ENCODE measurements at regions not wholly inside any gene's neighbourhood (a gene's known extent, or its start where the extent isn't known, plus 50 kb on each side); places are given as distances from the start of the nearest gene placed in this dataset.

- no peak for DNase-seq
These were observed 521.1 kb upstream of the NECTIN3 start for GRCh38 chr3:110550511-110550910.

- DNase-seq, result peak; percentile 25
These were observed 509.0 kb upstream of the NECTIN3 start for GRCh38 chr3:110562621-110563020.

- DNase-seq, result no peak
These were observed 506.9 kb upstream of the NECTIN3 start for GRCh38 chr3:110564674-110565073.

GRCh38 chr3:110567029-110567428, 504.6 kb upstream of the NECTIN3 start:
- no peak for DNase-seq

- peak; percentile 88 for DNase-seq
These were observed 503.4 kb upstream of the NECTIN3 start for GRCh38 chr3:110568246-110568645.

GRCh38 chr3:110569073-110569472, 502.5 kb upstream of the NECTIN3 start:
- DNase-seq, result no peak

GRCh38 chr3:110575702-110576101, 495.9 kb upstream of the NECTIN3 start:
- no peak for DNase-seq

GRCh38 chr3:110576960-110577359, 494.7 kb upstream of the NECTIN3 start:
- DNase-seq, result peak; percentile 94

- peak; percentile 56 for DNase-seq
These were observed 493.8 kb upstream of the NECTIN3 start for GRCh38 chr3:110577854-110578253.

- DNase-seq, result peak; percentile 80
These were observed 491.6 kb upstream of the NECTIN3 start for GRCh38 chr3:110579840-110580550.

GRCh38 chr3:110583373-110583935, 488.2 kb upstream of the NECTIN3 start:
- peak; percentile 32 for DNase-seq

GRCh38 chr3:110588906-110589305, 482.7 kb upstream of the NECTIN3 start:
- DNase-seq, result no peak

GRCh38 chr3:110589341-110589740, 482.3 kb upstream of the NECTIN3 start:
- DNase-seq, result peak; percentile 71

GRCh38 chr3:110593749-110594148, 477.9 kb upstream of the NECTIN3 start:
- DNase-seq, result no peak

- peak; percentile 85 for DNase-seq
These were observed 472.6 kb upstream of the NECTIN3 start for GRCh38 chr3:110598847-110599490.

- DNase-seq, result peak; percentile 74
These were observed 463.1 kb upstream of the NECTIN3 start for GRCh38 chr3:110608566-110608965.

- DNase-seq, result no peak
These were observed 459.6 kb upstream of the NECTIN3 start for GRCh38 chr3:110612045-110612444.

GRCh38 chr3:110614186-110614585, 457.4 kb upstream of the NECTIN3 start:
- no peak for DNase-seq

- DNase-seq, result no peak
These were observed 456.2 kb upstream of the NECTIN3 start for GRCh38 chr3:110615454-110615853.

- no peak for DNase-seq
These were observed 452.9 kb upstream of the NECTIN3 start for GRCh38 chr3:110618512-110619226.

GRCh38 chr3:110620118-110620517, 451.5 kb upstream of the NECTIN3 start:
- DNase-seq, result no peak

- DNase-seq, result no peak
These were observed 448.0 kb upstream of the NECTIN3 start for GRCh38 chr3:110623571-110623970.

GRCh38 chr3:110624576-110624975, 447.0 kb upstream of the NECTIN3 start:
- DNase-seq, result peak; percentile 12

Measured in fibroblast of skin of scalp (primary cell).